ENCODE measurements at regions not wholly inside any gene's neighbourhood (a gene's known extent, or its start where the extent isn't known, plus 50 kb on each side); places are given as distances from the start of the nearest gene placed in this dataset.

GRCh38 chr6:155542036-155542435, 86.4 kb upstream of the NOX3 start:
- TF ChIP-seq CTCF (IDR thresholded peaks at IDR 0.05), result no peak
- no peak for TF ChIP-seq EP300 (IDR thresholded peaks at IDR 0.05)
- no peak for TF ChIP-seq POLR2AphosphoS5 (IDR thresholded peaks at IDR 0.05)

All from stomach (tissue), 4 donors.